ENCODE measurements at regions not wholly inside any gene's neighbourhood (a gene's known extent, or its start where the extent isn't known, plus 50 kb on each side); places are given as distances from the start of the nearest gene placed in this dataset.

GRCh38 chr2:172375251-172375650 lies 52.1 kb upstream of the ITGA6 start:
- no peak overlapping the region for H3K27ac ChIP-seq (ENCODE audit: low read depth, low read length)
- no peaks in the 10 kb centered on the region for H3F3A ChIP-seq (ENCODE audit: control insufficient read depth, insufficient read depth)
- no peaks in the 10 kb centered on the region for H3K9me3 ChIP-seq (ENCODE audit: control insufficient read depth, insufficient read depth, low read length)
- peaks cover 14% of the 10 kb centered on the region for H3K27me3 ChIP-seq (ENCODE audit: control insufficient read depth, low read length)
- H3K4me1 ChIP-seq (ENCODE audit: control insufficient read depth, low read length): no peaks in the 10 kb centered on the region
- H3K79me2 ChIP-seq (ENCODE audit: control insufficient read depth, low read length): no peaks in the 10 kb centered on the region
- no peak overlapping the region for H3K4me2 ChIP-seq (ENCODE audit: low read length)
- H4K20me1 ChIP-seq (ENCODE audit: control insufficient read depth, insufficient read depth, low read depth, low read length): no peaks in the 10 kb centered on the region
- H3K36me3 ChIP-seq (ENCODE audit: control insufficient read depth, low read length): no peaks in the 10 kb centered on the region
- no peaks in the 10 kb centered on the region for H3K9me2 ChIP-seq (replicated peaks; ENCODE audit: control insufficient read depth, low read length)
- H3K4me3 ChIP-seq (ENCODE audit: low read length): no peak overlapping the region
- TF ChIP-seq EZH2phosphoT487 (IDR thresholded peaks at IDR 0.05; ENCODE audit: borderline replicate concordance, low read length): no peak
- TF ChIP-seq CTCF (IDR thresholded peaks at IDR 0.05; ENCODE audit: low read depth, low read length, poor library complexity, severe bottlenecking): no peak

- TF ChIP-seq CTCF (IDR thresholded peaks at IDR 0.05; ENCODE audit: low read depth, low read length, poor library complexity, severe bottlenecking) (no peak), EZH2phosphoT487 (IDR thresholded peaks at IDR 0.05; ENCODE audit: borderline replicate concordance, low read length) (no peak)
- H3K27ac ChIP-seq (ENCODE audit: low read depth, low read length): no peak overlapping the region
These were observed 51.4 kb upstream of the ITGA6 start for GRCh38 chr2:172376016-172376415.

GRCh38 chr2:172376505-172377125 lies 50.8 kb upstream of the ITGA6 start:
- Histone ChIP-seq H3K79me2 (ENCODE audit: control insufficient read depth, low read length) (no peaks in the 10 kb centered on the region), H3K36me3 (ENCODE audit: control insufficient read depth, low read length) (no peaks in the 10 kb centered on the region), H4K20me1 (ENCODE audit: control insufficient read depth, insufficient read depth, low read depth, low read length) (no peaks in the 10 kb centered on the region), H3K27ac (ENCODE audit: low read depth, low read length) (no peak overlapping the region), H3K4me3 (ENCODE audit: low read length) (no peak overlapping the region), H3K9me3 (ENCODE audit: control insufficient read depth, insufficient read depth, low read length) (no peaks in the 10 kb centered on the region), H3K4me1 (ENCODE audit: control insufficient read depth, low read length) (no peaks in the 10 kb centered on the region), H3K9me2 (replicated peaks; ENCODE audit: control insufficient read depth, low read length) (no peaks in the 10 kb centered on the region), H3F3A (ENCODE audit: control insufficient read depth, insufficient read depth) (no peaks in the 10 kb centered on the region), H3K27me3 (ENCODE audit: control insufficient read depth, low read length) (peaks cover 10% of the 10 kb centered on the region), H3K4me2 (ENCODE audit: low read length) (no peak overlapping the region)
- TF ChIP-seq EZH2phosphoT487 (IDR thresholded peaks at IDR 0.05; ENCODE audit: borderline replicate concordance, low read length): no peak
- no peak for TF ChIP-seq CTCF (IDR thresholded peaks at IDR 0.05; ENCODE audit: low read depth, low read length, poor library complexity, severe bottlenecking)

More at GRCh38 chr2:172376016-172376415, 51.4 kb upstream of the ITGA6 start:
- Histone ChIP-seq H3K9me2 (replicated peaks; ENCODE audit: control insufficient read depth, low read length) (no peaks in the 10 kb centered on the region), H3K4me1 (ENCODE audit: control insufficient read depth, low read length) (no peaks in the 10 kb centered on the region), H3K4me2 (ENCODE audit: low read length) (no peak overlapping the region), H3K4me3 (ENCODE audit: low read length) (no peak overlapping the region), H3K27me3 (ENCODE audit: control insufficient read depth, low read length) (peaks cover 14% of the 10 kb centered on the region), H3K36me3 (ENCODE audit: control insufficient read depth, low read length) (no peaks in the 10 kb centered on the region), H4K20me1 (ENCODE audit: control insufficient read depth, insufficient read depth, low read depth, low read length) (no peaks in the 10 kb centered on the region), H3F3A (ENCODE audit: control insufficient read depth, insufficient read depth) (no peaks in the 10 kb centered on the region), H3K79me2 (ENCODE audit: control insufficient read depth, low read length) (no peaks in the 10 kb centered on the region), H3K9me3 (ENCODE audit: control insufficient read depth, insufficient read depth, low read length) (no peaks in the 10 kb centered on the region)
